ENCODE measurements at regions not wholly inside any gene's neighbourhood (a gene's known extent, or its start where the extent isn't known, plus 50 kb on each side); places are given as distances from the start of the nearest gene placed in this dataset.

- no peak for DNase-seq (ENCODE audit: low spot score)
Measured at GRCh38 chr1:71267220-71267619, 186.4 kb upstream of the ZRANB2 start.

- no peak for DNase-seq (ENCODE audit: low spot score)
Measured at GRCh38 chr1:71264039-71264438, 183.2 kb upstream of the ZRANB2 start.

GRCh38 chr1:71262970-71263369, 182.1 kb upstream of the ZRANB2 start:
- DNase-seq (ENCODE audit: low spot score) = no peak

GRCh38 chr1:71252900-71253299, 172.1 kb upstream of the ZRANB2 start:
- no peak for DNase-seq (ENCODE audit: low spot score)

GRCh38 chr1:71245246-71245645, 164.4 kb upstream of the ZRANB2 start:
- no peak for DNase-seq (ENCODE audit: low spot score)

GRCh38 chr1:71242239-71242638, 161.4 kb upstream of the ZRANB2 start:
- DNase-seq (ENCODE audit: low spot score) = no peak

GRCh38 chr1:71240656-71241055, 159.8 kb upstream of the ZRANB2 start:
- DNase-seq (ENCODE audit: low spot score) = no peak

- DNase-seq (ENCODE audit: low spot score) = no peak
Measured at GRCh38 chr1:71236503-71236902, 155.7 kb upstream of the ZRANB2 start.

GRCh38 chr1:71233645-71234044, 152.8 kb upstream of the ZRANB2 start:
- DNase-seq (ENCODE audit: low spot score) = no peak

- DNase-seq (ENCODE audit: low spot score) = peak; percentile 55
Measured at GRCh38 chr1:71232786-71233185, 152.0 kb upstream of the ZRANB2 start.

GRCh38 chr1:71232166-71232763, 151.4 kb upstream of the ZRANB2 start:
- peak; percentile 82 for DNase-seq (ENCODE audit: low spot score)

GRCh38 chr1:71231751-71232150, 150.9 kb upstream of the ZRANB2 start:
- DNase-seq (ENCODE audit: low spot score) = peak; percentile 87

GRCh38 chr1:71228742-71229365, 148.0 kb upstream of the ZRANB2 start:
- DNase-seq (ENCODE audit: low spot score) = no peak

- no peak for DNase-seq (ENCODE audit: low spot score)
Measured at GRCh38 chr1:71228241-71228640, 147.4 kb upstream of the ZRANB2 start.

- no peak for DNase-seq (ENCODE audit: low spot score)
Measured at GRCh38 chr1:71224741-71225377, 144.0 kb upstream of the ZRANB2 start.

GRCh38 chr1:71223641-71224340, 143.0 kb upstream of the ZRANB2 start:
- DNase-seq (ENCODE audit: low spot score) = no peak

- peak; percentile 26 for DNase-seq (ENCODE audit: low spot score)
Measured at GRCh38 chr1:71222668-71223067, 141.8 kb upstream of the ZRANB2 start.

GRCh38 chr1:71210718-71211117, 129.9 kb upstream of the ZRANB2 start:
- no peak for DNase-seq (ENCODE audit: low spot score)

GRCh38 chr1:71203241-71203640, 122.4 kb upstream of the ZRANB2 start:
- no peak for DNase-seq (ENCODE audit: low spot score)

GRCh38 chr1:71200503-71200902, 119.7 kb upstream of the ZRANB2 start:
- DNase-seq (ENCODE audit: low spot score) = no peak

- DNase-seq (ENCODE audit: low spot score) = peak; percentile 33
Measured at GRCh38 chr1:71196685-71197084, 115.8 kb upstream of the ZRANB2 start.

GRCh38 chr1:71193153-71193552, 112.3 kb upstream of the ZRANB2 start:
- DNase-seq (ENCODE audit: low spot score) = no peak

GRCh38 chr1:71191520-71191919, 110.7 kb upstream of the ZRANB2 start:
- no peak for DNase-seq (ENCODE audit: low spot score)

All from H4 (cell line).